SH-SY5Y (cell line): ENCODE measurements at regions not wholly inside any gene's neighbourhood (a gene's known extent, or its start where the extent isn't known, plus 50 kb on each side); places are given as distances from the start of the nearest gene placed in this dataset.

Experiments used
- GATA2 ChIP-seq: IDR thresholded peaks from 2 replicates; pipeline ENCODE4 v1.6.1; 2011; ENCODE audit warnings: mild to moderate bottlenecking, low read depth, low read length
- GATA3 ChIP-seq: IDR thresholded peaks from 2 replicates; pipeline ENCODE4 v1.6.1; 2011; ENCODE audit warnings: low read depth, mild to moderate bottlenecking, low read length, moderate library complexity

GRCh38 chr16:49056546-49056945 lies 225.1 kb downstream of the CBLN1 start:
- TF ChIP-seq GATA3 (no peak), GATA2 (no peak)
